ENCODE measurements at regions not wholly inside any gene's neighbourhood (a gene's known extent, or its start where the extent isn't known, plus 50 kb on each side); places are given as distances from the start of the nearest gene placed in this dataset.
"Not testable (repeated sequence)": the region's sequence is repeated elsewhere in the genome, so short reads cannot be mapped to it uniquely, and the experiment has no call there.

DNA sequence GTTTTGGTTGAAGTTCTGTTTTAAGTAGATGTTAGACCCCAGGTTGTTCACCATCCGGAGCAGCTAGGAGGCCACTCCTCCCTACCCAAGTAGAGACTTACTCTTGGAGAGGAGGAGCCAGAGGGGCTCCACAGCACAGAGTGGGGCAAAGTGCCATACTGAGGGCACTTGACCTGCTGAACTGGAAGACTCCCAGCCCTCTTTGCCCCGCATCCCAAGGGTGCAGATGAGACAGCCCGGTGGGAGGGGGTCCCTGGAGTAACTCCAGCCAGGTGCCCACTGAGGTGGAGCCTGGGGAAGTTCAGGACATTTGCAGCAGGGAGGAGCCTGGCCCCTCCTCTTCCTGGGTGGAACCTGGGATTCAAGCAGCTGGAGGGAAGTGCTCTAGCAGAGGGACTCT is 102.1 kb upstream of the GPR6 start:
- ChIA-PET POLR2A (no interaction called here), CTCF (no interaction called here)
- DNase-seq (ENCODE audit: low read depth, low spot score): no peak
- peaks cover 11% of the 10 kb centered on the region for H3K27me3 ChIP-seq (ENCODE audit: control insufficient read depth, insufficient read depth, low read length)
- peaks cover 4% of the 10 kb centered on the region for H3K9me3 ChIP-seq (ENCODE audit: control insufficient read depth, insufficient read depth, low read length)
- H3K27ac ChIP-seq (ENCODE audit: low read depth, low read length): no peak overlapping the region
- TF ChIP-seq, protein P1, sequence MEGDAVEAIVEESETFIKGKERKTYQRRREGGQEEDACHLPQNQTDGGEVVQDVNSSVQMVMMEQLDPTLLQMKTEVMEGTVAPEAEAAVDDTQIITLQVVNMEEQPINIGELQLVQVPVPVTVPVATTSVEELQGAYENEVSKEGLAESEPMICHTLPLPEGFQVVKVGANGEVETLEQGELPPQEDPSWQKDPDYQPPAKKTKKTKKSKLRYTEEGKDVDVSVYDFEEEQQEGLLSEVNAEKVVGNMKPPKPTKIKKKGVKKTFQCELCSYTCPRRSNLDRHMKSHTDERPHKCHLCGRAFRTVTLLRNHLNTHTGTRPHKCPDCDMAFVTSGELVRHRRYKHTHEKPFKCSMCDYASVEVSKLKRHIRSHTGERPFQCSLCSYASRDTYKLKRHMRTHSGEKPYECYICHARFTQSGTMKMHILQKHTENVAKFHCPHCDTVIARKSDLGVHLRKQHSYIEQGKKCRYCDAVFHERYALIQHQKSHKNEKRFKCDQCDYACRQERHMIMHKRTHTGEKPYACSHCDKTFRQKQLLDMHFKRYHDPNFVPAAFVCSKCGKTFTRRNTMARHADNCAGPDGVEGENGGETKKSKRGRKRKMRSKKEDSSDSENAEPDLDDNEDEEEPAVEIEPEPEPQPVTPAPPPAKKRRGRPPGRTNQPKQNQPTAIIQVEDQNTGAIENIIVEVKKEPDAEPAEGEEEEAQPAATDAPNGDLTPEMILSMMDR (IDR thresholded peaks at IDR 0.05; ENCODE audit: low read depth, low read length): no peak
- H3K4me3 ChIP-seq (ENCODE audit: low read depth, low read length): no peak overlapping the region

DNA sequence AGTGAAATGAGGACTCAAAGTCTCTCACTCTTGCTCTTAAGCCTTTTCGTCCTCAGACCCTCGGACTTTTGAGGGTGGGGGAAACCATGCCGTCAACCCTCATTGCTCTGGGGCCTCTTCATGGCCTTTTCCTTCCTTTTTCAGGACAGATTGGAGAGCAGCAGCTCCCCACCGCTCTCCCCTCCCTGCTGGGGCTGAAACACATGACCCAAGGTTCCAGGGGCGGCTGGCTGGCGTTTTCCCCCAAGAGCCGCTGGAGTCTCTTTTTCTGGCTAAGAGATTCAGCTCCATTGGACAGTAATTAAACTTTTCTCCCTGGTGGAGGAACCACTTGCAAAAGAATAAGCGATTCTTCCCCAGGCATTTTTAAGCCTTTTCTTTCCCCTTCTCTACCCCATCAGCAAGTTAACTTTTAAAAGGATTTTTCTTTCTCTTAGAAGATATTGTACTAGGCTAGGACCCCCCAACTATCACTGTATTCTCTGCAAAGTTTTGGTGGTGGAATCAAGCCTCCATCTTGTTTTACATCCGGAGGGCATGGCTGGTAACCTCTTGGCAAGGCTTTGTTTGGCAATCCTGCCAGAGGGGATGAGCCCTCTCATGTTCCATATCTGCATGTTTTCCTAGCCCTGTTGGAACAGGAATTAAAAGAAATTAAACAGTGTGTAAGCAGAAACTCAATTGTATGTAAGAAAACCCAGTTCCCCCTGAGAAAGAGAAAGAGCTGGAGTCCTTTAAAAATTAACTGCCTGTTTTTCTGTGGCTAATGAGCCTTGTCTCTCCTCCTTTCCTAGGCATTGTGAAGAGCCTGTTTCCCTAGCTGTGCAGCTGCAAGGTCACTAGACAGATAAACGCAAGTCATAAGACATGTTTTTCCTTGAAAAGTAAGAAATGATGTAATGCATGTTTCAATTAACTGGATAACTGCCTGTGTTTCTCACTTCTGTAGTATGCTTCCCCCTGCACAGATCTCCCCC is 100.8 kb upstream of the GPR6 start:
- ChIA-PET POLR2A (no interaction called here), CTCF (no interaction called here)

DNA sequence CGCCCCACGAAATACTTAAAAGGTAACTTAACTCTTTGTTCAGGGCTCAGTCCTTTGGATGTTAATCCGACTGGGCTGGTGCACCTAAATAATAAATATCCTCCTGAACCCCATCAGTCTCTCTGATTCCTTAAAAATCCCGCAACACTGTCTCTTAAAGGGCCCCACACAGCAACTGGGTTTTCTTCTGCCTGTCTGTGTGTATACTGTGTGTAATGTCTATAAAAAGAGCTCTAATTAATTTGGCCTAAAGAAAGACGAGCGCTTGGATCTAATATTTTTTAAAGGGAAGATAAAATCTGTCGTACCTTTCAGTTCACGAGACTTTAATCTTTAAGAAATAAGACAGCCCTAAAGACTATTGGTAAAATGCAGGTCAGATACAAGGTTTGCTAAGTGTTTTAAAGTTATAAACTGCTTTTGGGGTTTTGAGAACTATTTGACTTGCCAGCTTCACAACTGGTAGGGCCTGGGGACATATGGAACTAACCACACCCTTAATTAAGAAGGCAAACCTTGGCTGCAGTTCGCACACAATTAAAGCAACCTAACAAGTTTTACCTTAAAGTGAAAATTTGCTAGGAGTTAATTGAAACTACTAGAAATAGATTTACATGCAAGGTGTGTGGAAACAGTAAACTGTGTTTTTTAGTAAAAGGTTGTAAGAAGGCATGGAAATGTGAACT is 100.0 kb upstream of the GPR6 start:
- DNase-seq (ENCODE audit: low read depth, low spot score); H3K4me3 ChIP-seq (ENCODE audit: low read depth, low read length); H3K9me3 ChIP-seq (ENCODE audit: control insufficient read depth, insufficient read depth, low read length); H3K27ac ChIP-seq (ENCODE audit: low read depth, low read length); CTCF ChIA-PET; POLR2A ChIA-PET: not testable (repeated sequence)
- H3K27me3 ChIP-seq (ENCODE audit: control insufficient read depth, insufficient read depth, low read length): peaks cover 11% of the 10 kb centered on the region

More for the DNA sequence above, 100.8 kb upstream of the GPR6 start:
- H3K27me3 ChIP-seq (ENCODE audit: control insufficient read depth, insufficient read depth, low read length): peaks cover 11% of the 10 kb centered on the region
- peaks cover 9% of the 10 kb centered on the region for H3K9me3 ChIP-seq (ENCODE audit: control insufficient read depth, insufficient read depth, low read length)
- H3K4me3 ChIP-seq (ENCODE audit: low read depth, low read length): no peak overlapping the region
- no peak for DNase-seq (ENCODE audit: low read depth, low spot score)
- TF ChIP-seq, protein P1 (IDR thresholded peaks at IDR 0.05; ENCODE audit: low read depth, low read length): no peak
- H3K27ac ChIP-seq (ENCODE audit: low read depth, low read length): no peak overlapping the region

DNA sequence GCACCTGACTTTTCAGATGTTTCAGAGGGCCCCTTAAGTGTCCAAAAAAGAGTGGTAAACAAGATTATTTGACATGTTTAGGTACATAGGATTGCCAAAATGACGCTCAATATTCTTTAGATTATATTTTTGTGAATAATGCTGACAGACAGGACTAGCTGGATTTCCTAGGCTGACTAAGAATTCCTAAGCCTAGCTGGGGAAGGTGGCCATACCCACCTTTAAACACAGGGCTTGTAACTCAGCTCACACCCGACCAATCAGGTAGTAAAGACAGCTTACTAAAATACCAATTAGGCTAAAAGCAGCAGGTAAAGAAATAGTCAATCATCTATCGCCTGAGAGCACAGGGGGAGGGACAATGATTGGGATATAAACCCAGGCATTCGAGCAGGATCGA is 99.0 kb upstream of the GPR6 start:
- POLR2A ChIA-PET; H3K27ac ChIP-seq (ENCODE audit: low read depth, low read length); CTCF ChIA-PET; DNase-seq (ENCODE audit: low read depth, low spot score); H3K4me3 ChIP-seq (ENCODE audit: low read depth, low read length); H3K9me3 ChIP-seq (ENCODE audit: control insufficient read depth, insufficient read depth, low read length): not testable (repeated sequence)
- peaks cover 11% of the 10 kb centered on the region for H3K27me3 ChIP-seq (ENCODE audit: control insufficient read depth, insufficient read depth, low read length)

DNA sequence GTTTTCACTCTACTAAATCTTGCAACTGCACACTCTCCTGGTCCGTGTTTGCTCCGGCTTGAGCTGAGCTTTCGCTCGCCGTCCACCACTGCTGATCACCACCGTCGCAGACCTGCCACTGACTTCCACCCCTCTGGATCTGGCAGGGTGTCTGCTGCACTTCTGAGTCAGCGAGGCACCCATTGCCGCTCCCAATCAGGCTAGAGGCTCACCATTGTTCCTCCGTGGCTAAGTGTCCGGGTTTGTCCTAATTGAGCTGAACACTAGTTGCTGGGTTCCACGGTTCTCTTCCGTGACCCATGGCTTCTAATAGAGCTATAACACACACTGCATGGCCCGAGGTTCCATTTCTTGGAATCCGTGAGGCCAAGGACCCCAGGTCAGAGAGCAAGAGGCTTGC is 98.6 kb upstream of the GPR6 start:
- Histone ChIP-seq H3K27me3 (ENCODE audit: control insufficient read depth, insufficient read depth, low read length) (peaks cover 8% of the 10 kb centered on the region), H3K27ac (ENCODE audit: low read depth, low read length) (no peak overlapping the region), H3K9me3 (ENCODE audit: control insufficient read depth, insufficient read depth, low read length) (peaks cover 9% of the 10 kb centered on the region), H3K4me3 (ENCODE audit: low read depth, low read length) (no peak overlapping the region)
- ChIA-PET POLR2A (no interaction called here), CTCF (no interaction called here)
- DNase-seq (ENCODE audit: low read depth, low spot score): no peak
- TF ChIP-seq, protein P1 (IDR thresholded peaks at IDR 0.05; ENCODE audit: low read depth, low read length): no peak

DNA sequence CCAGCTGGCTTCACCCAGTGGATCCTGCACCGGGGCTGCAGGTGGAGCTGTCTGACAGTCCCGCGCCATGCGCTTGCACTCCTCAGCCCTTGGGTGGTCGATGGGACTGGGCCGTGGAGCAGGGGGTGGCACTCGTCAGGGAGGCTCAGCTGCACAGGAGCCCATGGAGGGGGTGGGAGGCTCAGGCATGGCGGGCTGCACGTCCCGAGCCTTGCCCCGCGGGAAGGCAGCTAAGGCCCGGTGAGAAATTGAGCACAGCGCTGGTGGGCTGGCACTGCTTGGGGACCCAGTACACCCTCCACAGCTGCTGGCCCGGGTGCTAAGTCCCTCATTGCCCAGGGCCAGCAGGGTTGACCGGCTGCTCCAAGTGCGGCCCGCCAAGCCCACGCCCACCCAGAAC is 97.0 kb upstream of the GPR6 start:
- CTCF ChIA-PET; POLR2A ChIA-PET; H3K27ac ChIP-seq (ENCODE audit: low read depth, low read length); H3K27me3 ChIP-seq (ENCODE audit: control insufficient read depth, insufficient read depth, low read length); DNase-seq (ENCODE audit: low read depth, low spot score); H3K9me3 ChIP-seq (ENCODE audit: control insufficient read depth, insufficient read depth, low read length); H3K4me3 ChIP-seq (ENCODE audit: low read depth, low read length): not testable (repeated sequence)

DNA sequence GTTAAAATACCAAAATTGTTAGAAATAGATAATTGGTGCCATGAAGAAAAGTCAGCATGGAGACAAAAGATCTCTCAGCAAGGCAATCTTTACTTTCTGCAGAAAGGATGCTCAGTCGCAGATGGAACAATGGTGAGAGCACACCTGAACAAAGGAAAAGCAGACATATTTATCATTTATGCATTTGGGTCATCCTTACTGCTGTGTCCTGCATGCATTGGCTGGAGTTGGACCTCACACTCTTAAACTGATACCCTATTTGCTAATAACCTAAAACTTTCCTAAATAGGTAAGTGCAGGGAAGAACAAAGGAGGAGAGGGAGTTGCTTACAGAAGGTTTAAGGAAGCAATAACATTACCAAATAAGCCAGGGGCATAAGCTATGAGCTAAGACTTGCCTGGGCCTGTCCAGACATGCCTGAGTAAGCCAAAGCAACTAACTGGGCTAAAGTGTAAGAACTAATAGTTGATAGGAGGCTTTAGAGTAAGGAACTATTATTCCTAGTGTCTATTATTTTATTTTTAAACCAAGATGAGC is 96.1 kb upstream of the GPR6 start:
- POLR2A ChIA-PET; DNase-seq (ENCODE audit: low read depth, low spot score); H3K9me3 ChIP-seq (ENCODE audit: control insufficient read depth, insufficient read depth, low read length); H3K27ac ChIP-seq (ENCODE audit: low read depth, low read length); H3K4me3 ChIP-seq (ENCODE audit: low read depth, low read length); H3K27me3 ChIP-seq (ENCODE audit: control insufficient read depth, insufficient read depth, low read length): not testable (repeated sequence)
- CTCF ChIA-PET: interaction anchor here (0.9 kb wide), 1 partner anchor 157 kb away, joined by 3 read pairs; no protein-coding TSS in a partner anchor

Measured in AG04450 (cell line).